ENCODE measurements at regions not wholly inside any gene's neighbourhood (a gene's known extent, or its start where the extent isn't known, plus 50 kb on each side); places are given as distances from the start of the nearest gene placed in this dataset.

GRCh38 chr10:29843143-29843542 is 208.4 kb upstream of the SVIL start:
- H3K4me3 Mint-ChIP-seq, result no peak overlapping the region
- no peak for DNase-seq
- H3K36me3 Mint-ChIP-seq (ENCODE audit: insufficient read depth), result no peaks in the 10 kb centered on the region
- no peaks in the 10 kb centered on the region for H3K4me1 Mint-ChIP-seq (ENCODE audit: low read depth)
- no peak for ATAC-seq
- peaks cover 3% of the 10 kb centered on the region for H3K27me3 Mint-ChIP-seq (ENCODE audit: low read depth)
- H3K9me3 Mint-ChIP-seq, result no peaks in the 10 kb centered on the region

DNA sequence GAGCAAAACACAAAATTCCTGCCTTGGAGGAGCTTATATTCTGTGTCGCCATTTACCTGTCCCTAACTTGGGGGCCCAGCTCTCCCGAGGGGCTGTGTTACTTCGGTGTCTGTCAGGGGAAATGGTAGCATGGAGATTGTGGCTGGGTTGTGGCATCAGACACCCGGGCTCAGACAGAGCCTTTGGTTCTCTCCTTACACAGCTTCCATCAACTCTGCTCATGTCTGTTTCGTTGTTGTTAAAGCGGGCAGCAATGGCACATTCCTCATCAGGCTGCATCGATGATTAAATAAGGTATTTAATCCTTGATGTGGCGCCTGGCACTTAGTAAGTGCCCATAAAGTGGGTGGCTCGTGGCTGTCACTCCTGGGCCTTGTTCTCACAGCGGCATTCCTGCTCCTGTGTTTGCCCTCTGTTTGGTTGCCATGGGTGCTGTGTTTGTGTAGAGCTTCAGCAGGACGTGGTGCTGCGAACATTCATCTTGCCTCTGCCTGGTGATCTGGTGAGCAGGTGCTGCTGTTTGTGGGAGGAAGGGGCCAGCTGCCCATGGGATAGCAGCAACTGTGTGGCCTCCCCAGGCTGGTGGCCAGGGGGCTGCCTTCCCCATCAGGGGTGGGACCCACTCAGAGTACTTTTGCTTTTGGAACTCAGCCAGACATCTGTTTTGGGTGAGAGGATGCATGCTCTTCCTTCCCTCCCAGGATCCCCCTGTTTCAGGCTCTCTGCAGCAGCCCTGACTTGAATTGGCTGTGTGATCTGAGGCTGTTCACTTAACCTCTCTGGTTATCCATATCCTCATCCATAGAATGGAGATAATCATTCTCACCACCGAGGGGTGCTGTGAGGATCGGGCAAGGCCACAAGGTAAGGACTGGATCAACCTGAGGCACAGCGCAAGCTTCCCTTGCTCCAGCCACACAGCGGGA is 207.2 kb upstream of the SVIL start:
- ATAC-seq (no peak), DNase-seq (no peak)
- peaks cover 3% of the 10 kb centered on the region for H3K27me3 Mint-ChIP-seq (ENCODE audit: low read depth)
- H3K4me3 Mint-ChIP-seq, result no peak overlapping the region
- H3K9me3 Mint-ChIP-seq, result no peaks in the 10 kb centered on the region
- H3K36me3 Mint-ChIP-seq (ENCODE audit: insufficient read depth), result no peaks in the 10 kb centered on the region
- H3K4me1 Mint-ChIP-seq (ENCODE audit: low read depth), result no peaks in the 10 kb centered on the region

DNA sequence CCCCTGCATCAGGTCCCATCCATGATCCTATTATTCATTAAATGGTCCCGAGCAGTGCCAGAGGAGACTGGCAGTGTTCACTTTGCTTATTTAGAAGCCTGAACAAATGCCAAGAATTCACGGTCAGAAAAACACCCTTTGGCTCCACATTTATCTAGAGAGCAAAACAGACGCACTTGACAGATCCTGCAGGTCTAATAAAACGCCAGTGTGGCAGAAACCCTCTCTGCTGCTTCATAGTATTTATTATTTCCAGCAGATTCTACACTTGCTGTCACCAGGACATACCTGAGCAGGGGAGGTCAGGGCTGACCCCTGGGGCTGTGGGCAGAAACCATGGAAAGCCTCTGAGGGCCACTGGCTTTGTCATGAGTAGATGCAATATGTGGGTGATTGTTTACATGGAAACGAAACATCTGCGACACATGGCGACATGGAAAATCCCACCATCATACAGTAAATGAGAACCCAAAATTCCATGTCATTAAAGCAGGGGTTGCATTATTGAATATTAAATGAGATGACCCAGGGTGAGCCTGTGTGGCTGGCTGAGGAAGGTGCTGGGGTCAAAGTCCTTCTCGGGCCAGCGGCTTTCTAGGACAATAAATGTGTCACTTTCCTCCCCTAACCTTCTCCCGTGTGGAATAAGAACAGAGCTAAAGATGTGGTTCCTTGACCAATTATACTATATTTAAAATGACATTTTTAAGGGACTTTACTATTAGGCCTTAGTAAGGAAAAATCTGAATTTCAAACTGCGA is 205.9 kb upstream of the SVIL start:
- Mint-ChIP-seq H3K4me1 (ENCODE audit: low read depth) (no peaks in the 10 kb centered on the region), H3K36me3 (ENCODE audit: insufficient read depth) (no peaks in the 10 kb centered on the region), H3K27me3 (ENCODE audit: low read depth) (peaks cover 3% of the 10 kb centered on the region), H3K9me3 (no peaks in the 10 kb centered on the region), H3K4me3 (no peak overlapping the region)
- ATAC-seq (no peak), DNase-seq (no peak)

DNA sequence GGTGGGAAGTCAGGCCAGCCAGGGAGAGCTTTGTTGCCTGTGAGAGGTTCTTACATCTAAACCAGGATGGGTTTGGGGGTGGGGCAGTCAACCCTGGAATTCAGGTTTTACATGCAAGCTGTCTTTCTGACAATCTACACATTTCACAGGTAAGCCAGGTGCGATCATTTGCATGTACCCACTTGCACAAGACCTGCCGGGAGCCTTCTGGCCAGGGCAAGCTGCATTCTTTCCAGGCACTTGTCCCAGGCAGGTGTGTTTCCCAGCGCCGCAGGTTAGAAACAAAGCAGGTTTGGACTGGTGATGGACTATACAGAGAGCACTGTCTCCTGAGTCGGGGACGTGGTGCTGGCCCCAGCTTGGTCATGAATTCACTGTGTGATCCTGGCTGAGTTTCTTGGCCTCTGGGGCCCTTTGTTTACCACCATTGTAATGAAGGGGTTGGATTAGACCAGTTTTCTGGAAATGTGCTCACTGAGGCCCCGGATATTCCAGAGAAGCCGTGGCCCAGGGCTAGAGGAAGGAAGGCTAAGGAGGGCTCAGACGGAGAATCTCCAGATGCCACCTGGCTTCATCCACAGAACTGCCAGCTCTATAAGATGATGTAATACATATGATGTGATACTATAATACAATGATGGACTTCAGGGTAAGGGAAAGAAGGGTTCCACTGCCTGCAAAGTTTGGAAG is 205.2 kb upstream of the SVIL start:
- H3K4me1 Mint-ChIP-seq (ENCODE audit: low read depth), result no peaks in the 10 kb centered on the region
- H3K9me3 Mint-ChIP-seq, result no peaks in the 10 kb centered on the region
- no peak overlapping the region for H3K4me3 Mint-ChIP-seq
- H3K27me3 Mint-ChIP-seq (ENCODE audit: low read depth), result no peaks in the 10 kb centered on the region
- DNase-seq, result no peak
- ATAC-seq, result no peak
- H3K36me3 Mint-ChIP-seq (ENCODE audit: insufficient read depth), result no peaks in the 10 kb centered on the region

DNA sequence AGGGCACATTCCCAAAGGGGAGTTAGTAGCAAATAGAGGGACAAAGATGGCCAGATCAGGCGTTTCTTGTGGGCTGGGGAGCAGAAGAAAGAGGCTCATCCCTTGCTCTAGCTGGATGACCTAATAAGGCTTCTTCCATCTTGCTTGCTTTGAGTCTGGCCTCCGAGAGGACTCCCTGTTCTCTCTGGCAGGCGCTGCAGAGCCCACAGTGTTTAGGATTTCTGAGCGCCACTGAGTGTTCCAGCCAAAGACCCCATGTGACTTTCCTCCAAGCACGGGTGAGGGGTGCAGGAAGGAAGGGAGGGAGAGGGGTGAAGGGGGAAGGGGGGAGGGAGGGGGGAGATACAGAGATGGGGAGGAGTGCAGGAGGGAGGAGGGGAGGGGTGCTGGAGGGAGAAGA is 203.8 kb upstream of the SVIL start:
- DNase-seq, result no peak
- Mint-ChIP-seq H3K4me1 (ENCODE audit: low read depth) (no peaks in the 10 kb centered on the region), H3K4me3 (no peak overlapping the region)

GRCh38 chr10:29837586-29837985 is 202.8 kb upstream of the SVIL start:
- ATAC-seq, result no peak
- no peaks in the 10 kb centered on the region for H3K27me3 Mint-ChIP-seq (ENCODE audit: low read depth)
- no peak overlapping the region for H3K4me3 Mint-ChIP-seq
- no peaks in the 10 kb centered on the region for H3K36me3 Mint-ChIP-seq (ENCODE audit: insufficient read depth)
- H3K4me1 Mint-ChIP-seq (ENCODE audit: low read depth), result no peaks in the 10 kb centered on the region
- H3K9me3 Mint-ChIP-seq, result no peaks in the 10 kb centered on the region
- no peak for DNase-seq

More for the DNA sequence above, 203.8 kb upstream of the SVIL start:
- Mint-ChIP-seq H3K27me3 (ENCODE audit: low read depth) (no peaks in the 10 kb centered on the region), H3K36me3 (ENCODE audit: insufficient read depth) (no peaks in the 10 kb centered on the region), H3K9me3 (no peaks in the 10 kb centered on the region)
- ATAC-seq, result no peak

- no peaks in the 10 kb centered on the region for H3K4me1 Mint-ChIP-seq (ENCODE audit: low read depth)
- no peaks in the 10 kb centered on the region for H3K9me3 Mint-ChIP-seq
- ATAC-seq, result no peak
- H3K4me3 Mint-ChIP-seq, result no peak overlapping the region
- no peaks in the 10 kb centered on the region for H3K36me3 Mint-ChIP-seq (ENCODE audit: insufficient read depth)
- DNase-seq, result no peak
- no peaks in the 10 kb centered on the region for H3K27me3 Mint-ChIP-seq (ENCODE audit: low read depth)
Observed at GRCh38 chr10:29836396-29836795, 201.6 kb upstream of the SVIL start.

DNA sequence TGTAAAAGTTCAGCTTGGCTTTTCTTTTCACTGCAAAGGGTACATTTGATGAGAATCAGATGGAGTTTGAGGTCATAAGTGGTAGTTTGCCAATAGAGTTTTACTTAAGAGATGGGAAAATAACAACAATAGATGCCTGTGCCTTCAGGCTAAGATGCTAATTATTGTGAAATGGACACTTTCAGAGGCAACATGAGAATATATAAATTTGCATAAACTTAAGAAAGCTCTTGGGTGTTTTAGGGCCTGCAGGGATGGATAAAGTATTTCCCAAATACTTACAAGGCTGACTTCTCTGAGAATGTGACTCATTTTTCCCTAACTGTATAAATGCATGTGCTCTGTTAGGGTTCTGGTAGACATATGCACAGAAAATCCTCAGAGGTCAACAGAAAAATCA is 200.3 kb upstream of the SVIL start:
- Mint-ChIP-seq H3K4me3 (no peak overlapping the region), H3K9me3 (peaks cover 3% of the 10 kb centered on the region), H3K4me1 (ENCODE audit: low read depth) (no peaks in the 10 kb centered on the region), H3K27me3 (ENCODE audit: low read depth) (no peaks in the 10 kb centered on the region), H3K36me3 (ENCODE audit: insufficient read depth) (no peaks in the 10 kb centered on the region)
- ATAC-seq (no peak), DNase-seq (no peak)

- peaks cover 2% of the 10 kb centered on the region for H3K27me3 Mint-ChIP-seq (ENCODE audit: low read depth)
- peaks cover 8% of the 10 kb centered on the region for H3K9me3 Mint-ChIP-seq
- DNase-seq (no peak), ATAC-seq (no peak)
- H3K36me3 Mint-ChIP-seq (ENCODE audit: insufficient read depth), result no peaks in the 10 kb centered on the region
- H3K4me1 Mint-ChIP-seq (ENCODE audit: low read depth), result no peaks in the 10 kb centered on the region
- H3K4me3 Mint-ChIP-seq, result no peak overlapping the region
Observed at GRCh38 chr10:29830531-29831512, 196.1 kb upstream of the SVIL start.

GRCh38 chr10:29829776-29830175 is 195.0 kb upstream of the SVIL start:
- Mint-ChIP-seq H3K27me3 (ENCODE audit: low read depth) (peaks cover 2% of the 10 kb centered on the region), H3K4me3 (no peak overlapping the region), H3K36me3 (ENCODE audit: insufficient read depth) (no peaks in the 10 kb centered on the region), H3K9me3 (peaks cover 8% of the 10 kb centered on the region), H3K4me1 (ENCODE audit: low read depth) (no peaks in the 10 kb centered on the region)
- ATAC-seq (no peak), DNase-seq (no peak)

- peaks cover 8% of the 10 kb centered on the region for H3K9me3 Mint-ChIP-seq
- H3K36me3 Mint-ChIP-seq (ENCODE audit: insufficient read depth), result no peaks in the 10 kb centered on the region
- DNase-seq (no peak), ATAC-seq (no peak)
- H3K4me3 Mint-ChIP-seq, result no peak overlapping the region
- no peaks in the 10 kb centered on the region for H3K4me1 Mint-ChIP-seq (ENCODE audit: low read depth)
- peaks cover 5% of the 10 kb centered on the region for H3K27me3 Mint-ChIP-seq (ENCODE audit: low read depth)
Observed at GRCh38 chr10:29828956-29829355, 194.2 kb upstream of the SVIL start.

DNA sequence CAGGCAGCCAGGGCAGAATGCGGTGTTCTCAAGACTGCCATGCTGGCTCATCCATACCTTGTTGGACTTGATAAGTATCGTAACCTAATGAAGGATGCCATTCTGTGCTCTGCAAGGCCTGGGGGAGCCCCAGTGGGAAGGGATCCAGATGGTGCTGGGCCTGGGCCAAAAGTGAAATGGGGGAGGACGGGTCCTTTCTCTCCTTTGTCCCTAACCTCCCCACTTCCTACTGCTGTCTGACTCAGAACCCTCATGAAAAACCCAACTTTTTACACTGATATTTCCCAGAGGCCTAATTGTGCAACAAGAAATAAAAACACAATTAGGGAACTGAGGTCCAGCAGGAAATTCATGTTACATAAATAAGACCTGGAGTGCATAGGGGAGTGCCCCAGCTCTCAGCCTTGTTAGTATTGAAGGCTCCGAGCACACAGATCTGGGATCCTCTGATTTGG is 193.7 kb upstream of the SVIL start:
- no peak for ATAC-seq
- Mint-ChIP-seq H3K4me1 (ENCODE audit: low read depth) (no peaks in the 10 kb centered on the region), H3K4me3 (no peak overlapping the region), H3K36me3 (ENCODE audit: insufficient read depth) (no peaks in the 10 kb centered on the region), H3K27me3 (ENCODE audit: low read depth) (peaks cover 6% of the 10 kb centered on the region), H3K9me3 (peaks cover 8% of the 10 kb centered on the region)
- DNase-seq, result no peak

DNA sequence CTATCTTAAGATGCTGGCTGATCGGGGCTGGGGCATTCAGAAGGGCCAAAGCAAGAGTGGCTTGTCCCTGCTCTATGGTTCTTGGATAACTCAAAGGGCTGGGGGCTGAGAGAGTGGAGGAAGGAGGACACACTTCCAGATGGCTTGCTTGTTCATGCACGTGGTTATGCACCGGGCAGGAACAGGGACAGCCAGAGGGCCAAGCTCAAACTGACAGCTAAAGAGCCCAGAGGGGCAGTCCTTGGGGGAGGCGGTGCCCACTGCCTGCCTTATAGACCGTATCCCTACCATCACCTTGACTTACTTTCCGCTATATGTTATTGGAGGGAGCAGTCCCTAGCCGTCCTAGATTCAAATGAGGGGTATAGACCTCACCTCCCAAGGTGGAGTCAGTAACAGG is 192.7 kb upstream of the SVIL start:
- no peak overlapping the region for H3K4me3 Mint-ChIP-seq
- H3K4me1 Mint-ChIP-seq (ENCODE audit: low read depth), result no peaks in the 10 kb centered on the region
- H3K9me3 Mint-ChIP-seq, result peaks cover 8% of the 10 kb centered on the region
- no peak for ATAC-seq
- no peaks in the 10 kb centered on the region for H3K36me3 Mint-ChIP-seq (ENCODE audit: insufficient read depth)
- no peak for DNase-seq
- peaks cover 11% of the 10 kb centered on the region for H3K27me3 Mint-ChIP-seq (ENCODE audit: low read depth)

All from activated T-cell treated with anti-CD3 and anti-CD28 coated beads, Interleukin-2, amount 50 U/mL, for 4 hours (primary cell).